ENCODE measurements at regions not wholly inside any gene's neighbourhood (a gene's known extent, or its start where the extent isn't known, plus 50 kb on each side); places are given as distances from the start of the nearest gene placed in this dataset.

DNA sequence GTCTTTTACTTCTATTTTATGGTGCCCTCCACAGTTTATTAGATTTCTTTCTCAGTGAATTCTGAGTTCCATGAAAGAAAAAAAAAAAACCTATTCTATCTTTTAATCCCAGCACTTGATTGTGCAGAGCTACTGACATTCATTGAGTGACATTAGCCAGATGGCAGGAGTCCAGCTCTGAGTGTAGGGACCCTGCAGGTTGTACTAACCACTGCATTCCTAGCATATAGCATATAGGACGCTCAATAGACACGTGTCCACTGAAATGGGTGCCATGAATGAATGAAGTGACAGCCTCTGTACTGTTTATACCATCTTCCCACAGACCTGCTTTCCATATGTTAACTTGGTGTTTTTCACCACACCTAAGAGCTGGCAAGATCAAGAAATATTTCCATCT lies 206.3 kb downstream of the RAP2A start:
- no peak for DNase-seq

DNA sequence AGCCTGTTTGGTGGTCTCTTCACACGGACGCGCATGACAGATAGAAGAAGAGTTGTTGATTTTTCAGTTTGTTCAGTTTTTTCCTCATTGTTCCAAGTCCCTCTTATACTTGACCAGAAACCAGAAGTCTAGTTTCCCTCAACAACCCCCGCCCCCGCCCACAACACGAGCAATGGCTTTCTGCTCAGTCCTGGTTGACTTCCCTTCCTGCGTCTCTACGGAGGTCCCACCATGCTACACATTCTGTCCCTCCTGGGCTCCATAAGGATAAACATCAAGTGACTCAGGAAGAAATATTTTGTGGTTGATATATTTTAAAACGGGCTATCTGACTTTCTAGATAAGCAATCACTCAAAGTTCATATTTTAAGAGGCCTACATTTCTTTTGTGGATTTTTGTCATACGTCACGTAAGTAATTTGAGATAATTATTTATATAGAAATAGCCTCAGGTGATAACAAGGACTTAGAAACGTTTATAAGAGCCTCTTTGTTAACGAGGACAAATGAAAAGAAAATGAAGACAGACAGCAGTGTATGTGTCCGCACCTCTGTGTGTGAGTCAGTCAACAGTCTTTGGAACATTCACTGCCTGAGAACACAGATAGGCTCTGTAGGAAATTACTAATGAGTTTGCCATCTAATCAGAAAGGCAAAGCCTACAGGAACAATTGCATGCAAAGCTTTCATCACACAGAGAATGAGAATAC lies 214.4 kb downstream of the RAP2A start:
- DNase-seq = no peak

DNA sequence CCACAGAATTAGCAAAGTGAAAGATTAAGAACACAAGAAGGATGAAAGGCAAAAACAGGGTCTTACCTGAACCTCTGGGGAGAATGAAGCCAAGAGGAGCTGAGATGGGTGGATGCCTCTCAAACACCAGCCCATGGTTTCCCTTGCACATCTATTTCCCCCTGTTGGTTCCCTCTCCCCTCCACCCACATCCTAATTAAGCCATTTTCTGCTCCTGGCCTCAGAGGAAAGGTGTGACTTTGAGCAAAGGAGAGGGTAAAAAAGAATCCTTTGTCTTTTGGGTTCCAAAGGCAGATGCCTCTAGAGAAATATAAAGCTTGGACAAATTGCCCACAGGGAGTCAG lies 214.9 kb downstream of the RAP2A start:
- DNase-seq = no peak

DNA sequence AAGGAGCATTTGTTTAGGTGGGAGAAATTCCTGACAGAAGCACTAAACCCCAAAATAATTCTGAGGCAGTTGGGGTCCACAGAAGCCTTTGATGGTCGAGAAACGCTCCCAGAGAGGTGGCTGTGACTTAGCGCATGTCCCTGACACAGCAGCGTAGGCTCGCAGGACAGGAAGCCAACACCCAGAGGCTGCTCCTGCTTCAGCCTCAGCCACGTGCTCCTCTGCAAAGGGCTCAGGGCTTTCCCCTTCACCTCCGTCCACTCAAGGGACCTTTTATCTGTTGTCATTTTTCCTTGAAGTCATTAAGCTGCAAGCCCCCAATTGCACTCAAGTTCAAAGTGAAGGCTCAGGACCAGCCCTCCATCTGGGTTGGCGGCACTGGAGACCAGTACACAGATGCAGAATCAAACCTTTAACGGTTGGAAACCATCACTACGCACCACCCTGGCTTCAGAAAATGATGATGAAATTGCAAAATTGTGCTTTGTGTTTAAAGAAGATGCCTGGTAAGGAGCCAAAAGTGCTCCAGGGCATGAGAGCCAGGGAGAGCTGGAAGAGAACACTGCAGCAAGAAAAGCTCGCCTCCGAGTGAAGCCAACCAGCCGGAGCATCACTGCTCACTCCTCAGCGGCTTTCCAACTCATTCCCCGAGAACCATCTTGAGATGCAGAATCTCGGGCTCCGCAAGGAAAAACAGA lies 219.6 kb downstream of the RAP2A start:
- DNase-seq = no peak

DNA sequence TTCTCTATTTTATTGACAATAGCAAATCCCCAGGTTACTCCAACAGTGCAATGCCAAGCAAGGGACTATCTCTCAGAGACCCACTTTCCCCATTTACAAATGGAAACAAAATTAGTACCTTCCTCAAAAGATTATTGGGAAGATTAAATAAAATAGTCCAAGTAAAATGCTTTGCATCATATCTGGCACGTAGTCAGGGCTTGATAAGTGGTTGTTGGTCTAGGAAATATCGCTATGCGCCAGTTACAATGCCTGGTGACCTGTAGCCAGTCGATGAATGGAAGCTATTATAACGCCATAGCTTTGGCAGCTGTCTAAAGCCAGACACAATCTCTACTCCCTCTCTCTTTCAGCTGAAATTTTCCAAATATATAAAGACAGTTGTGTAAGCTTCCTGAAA lies 220.3 kb downstream of the RAP2A start:
- DNase-seq = no peak

DNA sequence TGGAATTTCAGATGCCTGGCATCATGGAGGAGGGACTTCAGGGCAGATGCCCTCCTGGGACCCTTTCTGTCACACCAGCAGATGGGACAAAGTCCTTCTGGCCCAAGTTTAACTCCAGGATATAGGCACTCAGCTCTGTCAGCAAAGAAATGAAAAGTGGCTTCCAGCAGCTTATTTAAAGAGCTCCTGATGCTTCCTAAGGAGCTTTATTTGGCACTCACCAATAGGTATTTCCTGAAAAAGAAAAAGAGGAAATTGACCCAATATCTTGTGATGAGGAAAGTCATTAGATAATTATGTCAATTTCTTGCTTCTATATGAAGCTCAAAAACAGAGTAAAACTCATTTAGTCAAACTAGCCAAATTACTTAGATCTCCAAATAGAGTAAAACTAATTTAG lies 224.6 kb downstream of the RAP2A start:
- no peak for DNase-seq

DNA sequence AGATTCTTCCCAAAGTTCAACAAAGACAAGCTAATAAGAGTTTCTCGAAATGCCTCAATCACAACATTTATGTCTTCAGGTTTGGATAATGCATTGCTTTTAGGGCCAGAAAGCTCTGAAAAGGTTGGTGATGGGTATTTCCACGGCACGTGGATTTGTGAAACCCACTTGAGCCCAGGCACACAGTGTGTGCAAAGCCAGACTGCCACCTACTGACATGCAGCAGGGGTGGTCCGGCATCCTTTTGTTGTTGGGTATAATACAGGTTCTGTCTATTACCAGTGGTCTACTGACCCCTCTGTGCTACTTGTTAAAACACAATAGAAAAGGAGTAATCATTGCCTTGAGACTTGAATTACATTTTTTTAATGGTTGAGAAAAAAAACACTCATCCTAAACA lies 225.6 kb downstream of the RAP2A start:
- DNase-seq = no peak

DNA sequence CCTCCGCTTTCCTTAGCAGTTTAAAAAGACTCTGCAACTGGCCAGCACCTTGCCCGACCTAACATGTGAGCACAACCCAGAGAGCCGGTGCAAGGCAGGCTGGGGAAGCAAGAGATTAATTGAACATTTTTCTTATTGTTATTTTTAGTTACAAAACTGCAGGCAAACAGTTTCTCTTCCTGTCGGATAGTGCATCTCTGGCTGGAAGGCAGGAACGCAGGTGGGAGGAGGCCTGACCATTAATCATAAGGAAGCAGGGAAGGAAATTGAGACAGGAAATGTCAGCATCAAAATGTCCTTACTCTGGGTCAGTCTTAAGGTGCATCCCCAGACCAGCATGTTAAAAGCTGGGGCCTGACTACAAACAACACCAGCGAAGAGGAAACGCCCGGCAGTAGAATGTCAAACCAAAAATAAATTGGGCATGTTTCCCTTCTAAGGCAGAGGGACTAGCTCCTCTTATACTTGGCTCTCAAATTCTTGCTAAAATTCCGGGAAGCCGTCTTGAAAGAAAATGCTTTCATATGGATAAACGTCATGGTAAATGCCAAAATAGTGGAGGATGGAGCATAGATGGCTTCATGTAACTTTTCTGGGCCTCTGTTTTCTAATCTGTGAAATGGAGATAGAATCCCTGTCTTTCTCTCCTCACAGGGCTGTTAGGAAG lies 226.8 kb downstream of the RAP2A start:
- no peak for DNase-seq

DNA sequence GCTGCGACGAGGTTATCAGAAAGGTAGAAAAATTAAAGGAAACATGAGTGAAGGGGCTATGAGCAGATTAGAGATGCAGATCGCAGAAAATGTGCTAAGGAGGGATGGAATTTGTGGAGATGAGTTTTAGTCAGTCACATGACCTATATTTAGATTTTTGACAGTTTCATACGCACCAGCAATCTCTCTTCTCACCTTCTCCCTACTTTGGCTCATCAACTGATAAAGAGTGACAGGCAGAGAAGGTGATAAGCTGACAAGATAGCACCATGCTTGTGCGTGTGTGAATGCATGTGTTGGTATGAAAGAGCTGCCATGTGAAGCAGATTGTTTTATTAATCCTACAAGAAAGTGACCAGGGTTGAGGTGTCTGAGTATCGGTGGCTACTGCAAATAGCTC lies 252.6 kb downstream of the RAP2A start:
- no peak for DNase-seq

DNA sequence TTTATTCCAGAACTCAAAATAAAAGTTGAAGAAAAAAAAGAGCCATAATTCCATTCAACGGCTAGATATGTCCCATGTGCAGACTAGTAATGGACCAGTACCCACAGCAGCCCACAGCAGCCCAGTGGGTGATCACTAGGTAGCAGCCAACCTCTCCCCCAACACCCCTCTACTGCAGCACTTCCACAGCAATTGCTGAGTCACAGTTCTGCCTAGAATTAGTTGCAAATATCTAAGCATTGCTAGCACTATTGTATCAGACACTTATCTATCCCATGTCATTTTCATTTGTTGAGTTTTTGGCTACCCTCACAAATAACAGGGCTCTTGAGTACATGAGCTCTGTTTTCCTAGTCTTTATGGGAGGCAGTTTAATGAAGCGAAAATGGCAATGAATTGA lies 258.7 kb downstream of the RAP2A start:
- DNase-seq = no peak

DNA sequence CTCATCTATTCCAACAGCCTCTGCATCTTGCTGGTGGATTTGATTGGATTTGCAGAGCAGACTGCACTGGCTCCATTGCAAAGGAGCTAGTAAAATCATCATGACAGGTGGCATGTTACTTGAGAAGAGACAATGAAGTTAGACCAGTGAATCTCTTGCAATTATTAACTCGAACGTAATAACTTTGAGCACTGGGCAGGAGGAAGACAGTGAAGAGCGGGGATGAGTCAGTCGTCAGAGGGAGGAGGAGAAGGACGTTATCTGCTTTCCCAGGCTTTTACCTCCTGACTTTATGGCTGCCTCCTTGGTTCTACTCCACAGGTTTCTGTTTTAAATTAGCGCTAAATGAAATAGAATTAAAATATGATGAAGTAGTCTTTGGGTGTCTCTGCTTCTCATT lies 257.8 kb upstream of the IPO5 start:
- no peak for DNase-seq

DNA sequence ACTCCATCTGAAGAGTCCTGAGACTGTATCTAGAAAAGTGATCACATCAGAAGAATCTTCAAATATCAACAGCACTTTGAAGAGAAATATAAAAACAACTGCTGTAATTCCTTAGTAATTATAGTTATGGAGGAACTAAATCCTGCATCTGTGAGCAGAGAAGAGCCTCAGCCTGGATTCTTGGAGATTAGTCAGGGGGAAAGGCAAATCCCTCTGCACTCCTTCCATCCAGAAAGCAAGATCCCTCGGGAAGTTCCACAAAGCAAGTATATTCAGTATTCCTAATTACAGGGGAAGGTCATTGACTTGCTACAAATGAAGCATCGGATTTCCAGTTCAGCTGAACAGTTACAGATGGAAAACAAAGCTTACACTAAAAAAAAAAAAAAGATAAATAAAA lies 256.6 kb upstream of the IPO5 start:
- no peak for DNase-seq

DNA sequence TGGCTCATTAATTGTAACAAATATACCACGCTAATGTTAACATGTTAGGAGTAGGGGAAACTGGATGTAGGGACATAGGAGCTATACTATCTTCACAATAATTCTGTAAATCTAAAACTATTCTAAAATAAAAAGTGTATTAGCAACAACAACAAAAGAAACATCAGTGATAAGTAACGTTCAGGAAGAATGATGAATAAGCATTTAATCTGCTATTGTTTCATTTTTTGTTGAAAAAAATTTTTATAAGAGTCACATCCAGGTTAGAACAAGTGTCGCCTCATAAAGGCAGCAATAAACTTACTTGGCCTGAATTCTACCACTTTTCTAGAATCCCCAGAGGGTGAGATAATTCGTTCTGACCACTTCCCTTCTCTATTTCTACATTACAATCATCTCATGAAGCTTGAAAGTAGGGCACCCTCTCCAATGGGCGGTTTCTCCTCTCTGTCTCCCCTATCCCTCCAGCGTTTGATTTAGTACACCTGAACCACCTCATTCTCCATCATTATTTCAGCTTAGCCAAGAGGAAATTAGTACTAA lies 253.1 kb upstream of the IPO5 start:
- no peak for DNase-seq

DNA sequence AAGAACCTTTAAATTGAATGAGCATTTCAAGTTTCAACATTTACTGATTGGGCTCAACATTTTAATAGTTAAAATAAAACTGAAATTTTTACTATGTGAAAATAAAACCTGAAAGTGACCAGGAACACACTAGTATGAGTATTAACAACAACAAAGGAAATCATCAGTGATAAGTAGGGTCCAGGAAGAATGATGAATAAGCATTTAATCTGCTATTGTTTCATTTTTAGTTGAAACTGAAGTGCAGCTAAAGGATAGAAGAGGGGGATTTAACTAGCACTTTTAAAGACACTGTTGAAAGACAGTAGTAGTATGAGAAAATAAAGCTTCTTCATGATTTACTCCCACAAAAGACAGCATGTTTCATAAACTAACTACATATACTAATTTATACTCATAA lies 250.9 kb upstream of the IPO5 start:
- DNase-seq = no peak

DNA sequence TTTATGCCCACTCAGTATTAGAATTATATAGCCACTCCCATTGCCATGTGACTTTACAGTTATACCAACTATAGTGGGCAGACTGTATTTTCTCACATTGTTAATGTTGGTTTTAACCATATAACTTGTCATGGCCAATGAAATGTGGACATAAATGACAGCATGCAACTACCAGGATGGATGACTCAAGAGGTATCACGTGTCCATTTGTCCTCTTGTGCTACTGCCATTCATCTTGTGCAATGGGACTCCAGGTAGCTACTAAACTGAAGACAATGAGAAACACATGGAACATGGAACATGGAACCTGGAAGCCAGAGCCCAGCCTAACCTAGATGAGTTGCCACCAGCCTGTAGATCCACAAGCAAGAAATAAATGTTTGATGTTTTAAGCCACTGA lies 242.7 kb upstream of the IPO5 start:
- no peak for DNase-seq

DNA sequence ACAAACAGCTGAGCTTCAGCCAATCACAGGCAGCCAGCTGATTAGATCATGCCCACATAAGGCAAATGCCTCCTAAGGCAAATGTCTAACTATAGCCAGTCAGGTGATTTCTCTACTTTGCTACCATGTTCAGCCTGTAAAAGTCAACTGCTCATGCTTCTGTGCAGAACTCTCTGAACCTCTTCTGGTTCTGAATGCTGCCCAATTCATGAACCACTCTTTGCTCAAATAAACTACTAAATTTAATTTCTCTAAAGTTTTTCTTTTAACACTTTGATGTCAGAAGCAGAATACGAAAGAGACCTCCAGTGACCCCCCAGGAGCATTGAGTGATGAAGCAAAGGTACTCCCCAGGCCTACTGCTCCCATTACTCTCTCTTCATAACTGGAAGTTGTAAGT lies 240.7 kb upstream of the IPO5 start:
- no peak for DNase-seq

DNA sequence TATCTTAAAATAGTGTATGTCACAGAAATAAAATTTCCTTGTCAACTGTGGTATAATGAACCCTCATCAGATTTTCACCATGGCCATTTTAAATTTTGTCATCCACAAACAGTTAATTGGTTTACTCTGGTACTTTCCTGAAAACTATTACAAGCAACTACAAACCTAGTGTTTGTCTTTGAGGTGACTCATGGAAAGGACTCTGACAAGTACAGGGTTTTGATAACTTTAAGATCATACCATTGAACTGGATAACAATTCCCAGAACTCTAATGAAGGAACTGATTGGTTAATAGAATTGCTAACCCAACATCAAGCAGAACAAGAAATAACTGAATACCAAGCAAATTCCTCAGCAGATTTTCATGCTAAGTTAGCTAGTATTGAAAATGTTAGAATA lies 237.7 kb upstream of the IPO5 start:
- DNase-seq = no peak

DNA sequence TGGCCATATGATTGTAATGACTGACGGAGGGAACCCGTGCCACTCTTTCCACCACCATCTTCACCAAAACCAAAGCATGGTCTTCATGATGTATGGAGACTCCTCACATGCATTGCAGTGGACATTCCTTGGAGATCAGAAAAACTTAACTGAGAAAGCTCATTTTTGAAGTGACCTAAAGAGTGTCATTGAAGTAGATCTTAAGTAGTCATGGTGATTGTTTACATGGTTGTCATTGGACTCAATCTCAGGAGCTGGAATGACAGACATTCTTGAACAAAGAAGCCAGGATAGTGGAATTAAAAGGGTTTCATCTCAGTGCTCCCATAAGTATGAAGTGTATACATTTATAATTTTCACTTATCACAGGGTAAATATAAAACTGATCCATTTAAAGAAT lies 236.7 kb upstream of the IPO5 start:
- no peak for DNase-seq

DNA sequence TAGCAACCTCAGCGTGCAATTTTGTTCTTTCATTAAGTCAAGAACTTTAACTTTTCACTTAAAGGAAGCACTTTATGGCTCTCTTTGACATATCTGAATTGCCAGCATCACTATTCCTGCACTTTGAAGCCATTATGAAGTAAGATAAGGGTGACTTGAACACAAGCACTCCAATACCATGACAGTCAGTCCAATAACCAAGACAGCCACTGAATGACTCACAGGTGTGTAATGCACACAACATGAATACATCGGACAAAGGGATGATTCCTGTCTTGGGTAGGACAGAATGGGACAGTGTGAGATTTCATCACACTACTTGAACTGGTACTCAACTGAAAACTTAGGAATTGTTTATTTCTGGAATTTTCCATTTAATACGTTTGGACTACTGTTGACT lies 233.7 kb upstream of the IPO5 start:
- no peak for DNase-seq

DNA sequence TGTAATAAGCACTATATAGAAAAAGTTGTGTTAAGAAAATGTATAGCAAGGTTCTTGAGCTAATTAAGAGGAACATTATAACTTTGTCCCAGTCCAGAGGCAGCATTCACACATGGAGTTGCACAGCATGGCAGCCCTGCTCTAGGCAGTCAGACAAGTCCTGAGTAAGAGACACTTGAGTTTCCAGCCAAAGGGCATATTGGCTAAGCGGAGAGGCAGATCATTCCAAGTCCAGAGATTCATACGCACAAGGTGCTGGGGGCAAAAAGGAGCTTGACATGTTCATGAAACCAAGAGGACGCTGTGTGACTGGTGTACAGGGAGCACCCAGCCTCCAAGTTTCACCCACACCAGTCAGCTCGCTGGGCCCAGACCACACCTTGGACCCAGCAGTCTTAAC lies 232.6 kb upstream of the IPO5 start:
- DNase-seq = no peak

DNA sequence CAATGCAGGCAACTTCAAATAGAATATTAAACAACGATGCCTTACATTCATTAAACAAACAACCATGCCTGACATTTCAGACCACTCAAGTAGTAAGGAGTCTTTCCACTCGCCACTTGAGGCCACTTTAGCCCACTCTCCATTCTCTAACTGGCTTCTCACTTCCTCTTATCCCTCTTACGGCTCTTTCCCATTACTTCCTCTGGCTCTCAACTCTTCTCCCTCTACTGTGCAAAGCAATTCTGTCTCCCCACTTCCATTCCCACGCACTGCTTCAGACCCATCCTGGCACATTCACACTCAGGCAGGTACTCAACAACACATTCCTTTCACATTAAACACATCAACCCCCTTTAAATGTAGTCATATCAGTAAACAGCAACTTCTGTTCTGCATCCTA lies 229.8 kb upstream of the IPO5 start:
- DNase-seq = peak; percentile 85

DNA sequence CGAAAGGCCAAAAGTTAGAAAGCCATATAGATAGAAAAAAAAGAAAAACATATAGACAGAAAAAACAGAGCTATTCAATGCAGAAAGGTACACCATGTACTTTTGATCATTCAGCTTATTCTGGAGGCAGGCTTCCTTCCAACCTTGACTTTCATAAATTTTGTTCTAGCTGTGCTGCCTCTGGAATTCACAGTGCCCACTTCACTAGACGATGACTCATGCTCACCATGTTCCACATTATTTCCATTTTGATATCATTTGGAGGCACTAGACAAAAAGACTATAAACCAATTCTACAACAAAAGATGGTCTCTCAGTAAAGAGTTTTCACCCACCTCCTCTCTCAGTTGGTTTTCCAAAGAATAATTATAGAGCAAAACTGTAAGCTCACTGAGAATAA lies 229.0 kb upstream of the IPO5 start:
- no peak for DNase-seq

DNA sequence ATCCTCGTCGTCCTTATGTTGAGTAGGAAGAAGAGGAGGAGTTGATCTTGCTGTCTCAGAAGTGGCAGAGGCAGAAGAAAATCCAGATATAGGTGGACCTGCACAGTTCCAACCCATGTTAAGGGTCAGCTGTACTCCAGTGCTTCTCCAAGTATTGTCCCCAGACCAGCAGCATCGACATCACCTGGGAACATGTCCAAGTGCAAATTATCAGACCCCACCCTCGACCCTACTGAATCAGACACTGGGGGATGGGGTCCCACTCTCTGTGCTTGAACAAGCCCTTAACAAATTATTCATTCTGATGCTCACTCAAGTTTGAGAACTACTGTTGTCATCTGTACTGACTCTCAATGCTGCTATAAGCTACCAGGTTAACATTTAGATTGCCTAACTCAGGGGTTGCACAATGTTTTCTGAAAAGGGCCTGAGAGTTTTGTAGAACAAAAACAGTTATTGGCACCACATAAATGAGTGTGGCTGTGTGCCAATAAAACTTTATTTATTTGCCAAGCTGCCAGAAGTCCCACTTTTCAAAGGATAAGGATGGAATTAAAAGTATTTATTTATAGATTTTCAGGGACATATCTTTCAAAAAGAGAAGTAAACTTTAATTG lies 226.7 kb upstream of the IPO5 start:
- no peak for DNase-seq

DNA sequence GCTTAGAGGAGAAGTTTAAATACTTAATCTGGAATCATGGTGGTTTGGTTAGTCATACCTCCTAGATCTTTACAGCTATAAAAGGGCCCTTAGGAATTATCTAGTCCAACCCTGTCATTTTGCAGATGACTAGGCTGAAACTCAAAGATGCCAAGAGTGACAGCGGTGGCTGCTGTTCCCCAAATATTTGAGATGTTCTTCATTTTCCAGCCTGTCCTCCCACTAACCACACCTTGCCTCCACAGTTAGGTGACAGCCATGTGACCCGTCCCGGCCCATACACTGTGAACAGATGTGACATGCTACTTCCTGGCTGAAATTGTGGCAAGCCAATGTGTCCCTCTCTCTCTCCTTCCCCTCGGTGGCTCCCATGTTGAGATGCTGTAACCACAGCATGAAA lies 225.5 kb upstream of the IPO5 start:
- no peak for DNase-seq
